ENCODE measurements at regions not wholly inside any gene's neighbourhood (a gene's known extent, or its start where the extent isn't known, plus 50 kb on each side); places are given as distances from the start of the nearest gene placed in this dataset.
"Not testable (repeated sequence)": the region's sequence is repeated elsewhere in the genome, so short reads cannot be mapped to it uniquely, and the experiment has no call there.

DNA sequence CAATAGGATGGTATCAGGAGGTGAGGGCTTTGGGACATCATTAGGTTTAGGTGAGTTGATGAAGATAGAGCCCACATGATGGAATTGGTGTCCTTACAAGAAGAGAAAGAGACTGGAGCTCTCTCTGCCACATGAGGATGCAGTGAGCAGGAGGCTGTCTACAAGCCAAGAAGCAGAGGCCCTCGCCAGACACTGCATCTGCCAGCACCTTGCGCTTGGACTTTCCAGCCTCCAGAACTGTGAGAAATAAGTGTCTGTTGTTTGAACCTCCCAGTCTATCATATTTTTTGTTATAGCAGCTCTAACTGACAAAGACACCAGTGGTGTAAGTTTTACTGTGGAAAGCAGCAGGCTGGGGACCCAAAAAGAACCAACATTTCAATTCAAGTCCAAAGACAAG lies 571.1 kb upstream of the ID2 start:
- DNase-seq = no peak

GRCh38 chr2:8111193-8111592 lies 570.7 kb upstream of the ID2 start:
- DNase-seq = no peak

GRCh38 chr2:8115456-8115855 lies 566.4 kb upstream of the ID2 start:
- peak; percentile 8 for DNase-seq

- peak; percentile 29 for DNase-seq
Measured at GRCh38 chr2:8115966-8116365, 565.9 kb upstream of the ID2 start.

DNA sequence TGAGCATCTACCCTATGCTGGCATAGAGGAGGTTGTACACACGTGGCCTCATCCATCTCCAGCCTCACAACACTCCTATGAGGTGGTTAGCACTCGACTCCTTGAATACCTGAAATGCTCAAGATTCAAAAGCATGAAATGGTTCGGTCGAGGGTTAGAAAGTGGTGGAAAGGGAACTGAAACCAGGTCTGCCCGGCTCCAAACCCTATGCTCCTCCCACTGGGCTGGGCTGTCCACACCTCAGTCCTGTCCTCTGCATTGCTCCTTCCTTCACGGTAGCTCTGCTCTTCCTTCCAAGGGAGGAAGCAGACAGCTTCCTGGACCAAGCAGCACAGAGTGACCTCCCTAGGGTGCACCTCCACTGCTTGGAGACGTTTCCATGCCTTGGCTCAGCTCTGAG lies 565.2 kb upstream of the ID2 start:
- no peak for DNase-seq

DNA sequence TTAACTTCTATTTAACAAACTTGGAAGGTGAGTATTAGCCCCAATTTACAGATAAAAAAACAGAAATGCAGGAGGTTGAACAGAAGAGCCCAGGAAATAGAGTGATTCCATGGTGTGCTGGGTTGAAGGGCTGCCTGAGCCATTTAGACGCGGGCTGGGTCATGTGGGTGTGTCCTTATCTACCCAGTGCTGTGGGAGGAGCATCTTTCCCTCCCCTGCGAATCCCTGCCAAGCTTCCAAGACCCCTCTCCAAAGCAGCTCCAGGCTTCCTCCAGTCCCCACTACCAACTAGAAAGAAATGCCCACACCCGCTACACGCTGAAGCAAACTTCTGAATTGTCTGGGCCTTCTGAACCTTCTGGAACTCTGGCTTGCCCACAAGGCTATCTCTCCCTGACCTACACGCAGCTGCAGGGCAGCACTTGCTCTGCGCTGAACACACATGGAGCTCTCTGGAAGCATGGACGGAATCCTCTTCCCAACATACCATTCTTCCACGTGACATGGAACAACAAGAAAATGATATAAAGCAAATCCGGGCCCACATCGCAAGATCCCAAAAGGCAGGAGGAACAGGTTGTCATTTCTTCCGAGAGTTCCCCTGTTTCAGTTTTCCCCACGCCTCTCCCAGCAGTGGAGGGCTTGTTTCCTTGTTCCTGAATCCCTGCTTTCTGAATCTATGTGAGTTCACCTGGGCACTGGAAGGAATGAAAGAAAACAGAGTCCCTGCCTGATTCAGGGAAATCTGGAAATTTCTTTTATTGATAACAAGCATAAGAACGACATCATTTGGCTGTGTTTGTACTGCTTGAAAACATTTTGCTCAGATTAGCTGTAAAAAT lies 562.7 kb upstream of the ID2 start:
- DNase-seq = no peak

- peak; percentile 50 for DNase-seq
Measured at GRCh38 chr2:8119782-8120505, 561.9 kb upstream of the ID2 start.

GRCh38 chr2:8120506-8120860 lies 561.4 kb upstream of the ID2 start:
- DNase-seq = no peak

DNA sequence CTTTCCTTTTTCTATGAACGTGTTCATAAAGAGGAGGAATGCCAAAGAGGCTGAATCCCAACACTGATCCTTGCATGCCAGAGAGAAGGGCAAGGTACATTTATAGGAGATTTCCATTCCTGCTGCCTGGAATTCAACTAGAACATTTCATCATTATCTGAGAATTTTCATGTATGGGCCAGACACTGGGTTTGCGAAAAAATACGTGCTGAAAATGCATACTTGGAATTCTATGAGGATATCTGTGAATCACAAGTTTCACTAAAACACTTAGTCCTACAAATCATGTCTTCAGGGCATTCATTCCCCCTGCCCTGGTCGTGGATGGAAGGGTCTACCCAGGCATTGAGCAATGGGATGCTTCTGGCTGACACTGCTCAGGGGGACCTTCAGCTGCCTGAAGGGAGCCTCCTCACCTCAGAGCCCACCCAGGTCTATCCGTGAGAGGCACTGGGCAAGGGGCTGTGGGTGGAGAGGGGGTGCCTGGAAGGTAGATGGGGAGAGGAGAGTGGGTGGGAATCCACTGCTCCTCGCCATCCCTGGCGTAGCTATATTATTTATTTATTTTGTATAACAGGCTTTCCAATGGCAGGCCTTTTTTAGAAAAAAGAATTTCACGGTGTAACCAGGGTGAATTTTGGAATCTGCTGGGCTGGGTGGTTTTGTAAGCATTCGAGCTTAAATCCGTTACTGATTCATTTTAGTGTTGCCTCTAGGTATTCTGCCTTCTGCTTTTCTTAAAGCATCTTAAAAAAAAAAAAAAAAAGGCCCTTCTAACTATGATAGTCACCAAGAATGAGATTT lies 560.6 kb upstream of the ID2 start:
- DNase-seq = no peak

DNA sequence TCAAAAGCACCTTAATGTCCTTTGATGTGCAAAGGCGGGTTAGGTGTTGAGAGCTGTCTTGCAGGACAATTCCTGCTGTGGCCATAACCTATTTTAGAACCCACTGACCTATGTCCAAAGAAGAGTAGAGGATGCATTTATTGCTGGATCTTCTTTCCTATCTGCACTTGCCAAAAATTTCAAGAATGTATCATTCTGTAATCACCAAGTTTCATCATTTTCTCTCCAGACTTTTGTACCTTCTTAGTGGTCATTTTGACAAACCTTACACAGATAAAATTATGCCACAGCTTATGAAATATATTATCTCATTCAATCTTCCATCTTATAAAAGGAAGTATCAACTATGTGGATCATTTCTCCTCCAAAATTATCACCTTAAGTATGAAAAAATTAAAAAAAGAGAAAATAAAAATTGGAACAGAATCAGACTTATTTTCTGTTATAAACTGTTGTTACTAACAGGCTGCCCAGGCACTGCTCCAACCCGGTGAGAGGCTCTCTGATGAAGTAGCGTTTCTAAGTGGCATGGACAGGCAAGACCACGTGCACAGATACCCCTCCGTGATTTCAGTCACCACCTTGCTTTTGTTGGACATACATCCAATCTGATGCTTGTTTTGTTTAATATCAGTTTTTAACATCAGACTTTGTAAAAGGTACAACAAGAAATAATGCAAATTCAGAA lies 559.9 kb upstream of the ID2 start:
- no peak for DNase-seq

- DNase-seq = no peak
Measured at GRCh38 chr2:8122520-8122919, 559.3 kb upstream of the ID2 start.

- no peak for DNase-seq
Measured at GRCh38 chr2:8123464-8123863, 558.4 kb upstream of the ID2 start.

- DNase-seq = no peak
Measured at GRCh38 chr2:8125741-8126711, 555.8 kb upstream of the ID2 start.

DNA sequence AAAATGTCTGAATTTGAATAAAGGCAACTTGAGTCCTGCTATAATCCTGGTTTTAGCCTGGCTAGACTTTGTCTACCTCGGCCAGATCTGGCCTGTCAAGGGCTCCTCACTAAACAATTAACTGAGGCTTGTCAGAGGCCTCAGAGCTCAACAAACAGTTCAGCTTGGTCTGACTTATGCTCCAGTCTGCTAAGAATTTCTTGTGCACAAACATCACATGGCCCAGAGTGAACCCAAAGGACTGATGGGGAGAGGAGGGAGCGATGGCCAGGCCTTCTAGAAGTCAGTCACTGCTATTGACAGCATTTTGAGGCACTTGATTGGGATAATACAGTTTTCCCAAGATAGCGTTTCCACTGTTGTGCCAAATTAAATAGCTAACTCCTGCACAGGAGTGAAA lies 555.1 kb upstream of the ID2 start:
- DNase-seq = no peak

DNA sequence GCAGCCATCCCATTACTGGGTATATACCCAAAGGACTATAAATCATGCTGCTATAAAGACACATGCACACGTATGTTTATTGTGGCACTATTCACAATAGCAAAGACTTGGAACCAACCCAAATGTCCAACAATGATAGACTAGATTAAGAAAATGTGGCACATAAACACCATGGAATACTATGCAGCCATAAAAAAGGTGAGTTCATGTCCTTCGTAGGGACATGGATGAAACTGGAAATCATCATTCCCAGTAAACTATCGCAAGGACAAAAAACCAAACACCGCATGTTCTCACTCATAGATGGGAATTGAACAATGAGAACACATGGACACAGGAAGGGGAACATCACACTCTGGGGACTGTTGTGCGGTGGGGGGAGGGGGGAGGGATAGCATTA lies 550.4 kb upstream of the ID2 start:
- DNase-seq = not testable (repeated sequence)

DNA sequence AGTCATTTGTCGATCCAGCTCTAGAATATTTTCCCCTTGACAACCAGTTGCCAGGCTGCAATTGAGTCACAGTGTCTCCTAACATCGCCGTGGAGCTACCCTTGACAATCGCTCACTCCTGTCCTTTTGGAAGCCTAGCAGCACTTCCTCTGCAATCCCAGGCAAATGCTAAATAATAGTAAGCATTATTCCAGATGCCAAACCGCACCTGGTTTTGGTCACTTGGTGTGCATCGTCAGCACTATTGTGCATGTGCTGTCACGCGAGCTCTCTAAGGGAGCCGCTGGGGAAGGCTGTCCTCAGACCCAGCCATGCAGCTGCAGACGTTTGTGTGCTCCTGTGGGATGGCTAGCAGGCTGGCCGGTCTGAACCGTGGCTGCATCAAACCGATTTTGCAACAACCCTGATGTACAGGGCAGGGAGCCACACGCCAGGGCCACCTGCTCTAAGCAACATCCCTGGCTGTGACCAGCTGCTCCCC lies 549.5 kb upstream of the ID2 start:
- peak; percentile 63 for DNase-seq

DNA sequence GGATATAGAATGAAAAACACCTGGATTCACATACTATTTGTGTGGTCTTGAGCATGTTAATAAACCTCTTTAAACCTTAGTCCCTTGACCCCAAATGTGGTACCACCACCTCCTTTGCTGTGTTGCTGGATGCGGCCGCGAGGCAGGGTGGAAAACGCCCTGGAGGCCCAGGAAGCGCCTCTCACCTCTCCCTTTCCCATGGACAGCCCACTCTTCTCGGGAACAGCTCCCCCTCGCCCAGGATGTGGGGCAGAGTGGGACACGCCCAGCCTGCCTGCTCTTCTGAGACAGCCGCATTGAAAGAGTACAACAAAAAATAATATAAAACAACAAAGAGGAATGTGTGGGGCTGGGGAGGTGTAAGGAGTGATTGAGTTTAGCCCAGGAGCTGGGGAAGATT lies 549.0 kb upstream of the ID2 start:
- peak; percentile 28 for DNase-seq

GRCh38 chr2:8133363-8133762 lies 548.5 kb upstream of the ID2 start:
- DNase-seq = peak; percentile 35

- DNase-seq = peak; percentile 34
Measured at GRCh38 chr2:8133913-8134472, 547.9 kb upstream of the ID2 start.

DNA sequence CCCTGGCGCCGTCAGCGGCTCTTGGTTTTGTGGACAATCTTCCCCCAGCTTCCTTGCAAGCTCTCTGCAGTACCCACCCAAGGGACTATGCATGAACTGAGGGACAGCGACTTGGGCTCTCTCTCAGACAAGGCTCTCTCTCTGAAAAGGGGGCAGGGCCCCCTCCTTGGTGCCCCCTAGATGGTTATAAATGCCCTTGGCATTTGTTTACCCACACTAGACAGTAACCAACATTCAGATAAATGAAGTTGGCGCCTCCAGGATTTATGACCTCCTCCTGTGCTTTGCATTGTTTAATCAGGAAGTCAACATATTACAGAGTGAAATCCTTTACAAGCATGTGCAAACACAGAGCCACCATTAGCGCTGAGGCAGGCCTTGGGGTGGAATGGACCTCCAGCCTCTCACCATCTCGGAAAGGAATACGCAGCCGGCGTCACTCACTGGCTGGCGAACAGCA lies 547.4 kb upstream of the ID2 start:
- peak; percentile 12 for DNase-seq
